Body of pancreas (tissue), 4 donors: ENCODE measurements at regions not wholly inside any gene's neighbourhood (a gene's known extent, or its start where the extent isn't known, plus 50 kb on each side); places are given as distances from the start of the nearest gene placed in this dataset.

Source experiments
- ATAC-seq: fragments of 150-250 bp; one replicate; pipeline ENCODE4 v1.9.1; 2016
- DNase-seq, 4 donors: peaks; one replicate each; pipeline ENCODE4 v3.0.0-alpha.2; 2019
- H3K27ac ChIP-seq, 4 donors: fragments of 200-600 bp; sonication (generic); 1 replicate in 3 of 4; 2 replicates in 1 of 4; pipeline versions ENCODE4 v1.5.1 to v1.6.1; 2016 to 2019; ENCODE audit warnings: mild to moderate bottlenecking in 1 of 4, mixed read lengths in 1 of 4, moderate library complexity in 1 of 4
- H3K27me3 ChIP-seq, 2 donors: fragments of 200-600 bp; sonication (generic); one replicate each; pipeline ENCODE4 v1.6.0; 2016; ENCODE audit warnings: mild to moderate bottlenecking in 1 of 2
- H3K36me3 ChIP-seq, 2 donors: fragments of 200-600 bp; sonication (generic); replicated peaks in 1 of 2; 2 replicates each; pipeline ENCODE4 v1.5.1; 2016; ENCODE audit warnings: low read depth in 2 of 2; ENCODE audit not compliant: insufficient read depth in 1 of 2
- H3K4me1 ChIP-seq: fragments of 200-600 bp; sonication (generic); one replicate; pipeline ENCODE4 v1.6.0; 2016
- H3K4me3 ChIP-seq, 2 donors: fragments of 200-600 bp; sonication (generic); 1 replicate in 1 of 2; 2 replicates in 1 of 2; pipeline ENCODE4 v1.5.1; 2016 to 2019
- H3K9me3 ChIP-seq, 3 donors: fragments of 200-600 bp; sonication (generic); 1 replicate in 2 of 3; 2 replicates in 1 of 3; pipeline ENCODE4 v1.5.1; 2016
- POLR2A ChIP-seq, 3 donors: fragments of 450-650 bp; IDR thresholded peaks; one replicate each; pipeline ENCODE4 v1.6.1; 2016; ENCODE audit warnings: antibody characterized with exemption in 3 of 3, mild to moderate bottlenecking in 2 of 3
- WGBS, 2 donors: methylation state at CpG; one replicate each; pipeline ENCODE4 v1.1.5; 2017; 5-methylcytosine and 5-hydroxymethylcytosine counted together
- intact Hi-C: fragments of 100-400 bp; cut with DNase I; formaldehyde crosslinking; loops from one replicate; pipeline ENCODE4 v1.15.1; 2023
- TF ChIP-seq, protein P1 (sequence below), 7 experiments: fragments of 450-650 bp in 4 of 7; fragments of 200-600 bp in 3 of 7; sonication (generic) in 3 of 7; IDR thresholded peaks; one replicate each; pipeline ENCODE4 v1.5.1; 2016 to 2019; ENCODE audit warnings: antibody characterized with exemption in 7 of 7

GRCh38 chr14:99347561-99347960 lies 75.6 kb upstream of the BCL11B start:
- 85 to 92% methylated on average over 4 to 9 of the region's 9 CpGs for WGBS, 2 donors
- Histone ChIP-seq H3K9me3 (no peaks in the 10 kb centered on the region), H3K27ac (no peak overlapping the region), H3K4me3 (no peak overlapping the region), H3K27me3 (no peaks in the 10 kb centered on the region), H3K4me1 (peaks cover 21% of the 10 kb centered on the region), H3K36me3 (no peaks in the 10 kb centered on the region)
- no peak for DNase-seq
- intact Hi-C loops: no loop called here
- no peak for ATAC-seq
- no peak for TF ChIP-seq POLR2A (IDR thresholded peaks at IDR 0.05)
- TF ChIP-seq, protein P1, sequence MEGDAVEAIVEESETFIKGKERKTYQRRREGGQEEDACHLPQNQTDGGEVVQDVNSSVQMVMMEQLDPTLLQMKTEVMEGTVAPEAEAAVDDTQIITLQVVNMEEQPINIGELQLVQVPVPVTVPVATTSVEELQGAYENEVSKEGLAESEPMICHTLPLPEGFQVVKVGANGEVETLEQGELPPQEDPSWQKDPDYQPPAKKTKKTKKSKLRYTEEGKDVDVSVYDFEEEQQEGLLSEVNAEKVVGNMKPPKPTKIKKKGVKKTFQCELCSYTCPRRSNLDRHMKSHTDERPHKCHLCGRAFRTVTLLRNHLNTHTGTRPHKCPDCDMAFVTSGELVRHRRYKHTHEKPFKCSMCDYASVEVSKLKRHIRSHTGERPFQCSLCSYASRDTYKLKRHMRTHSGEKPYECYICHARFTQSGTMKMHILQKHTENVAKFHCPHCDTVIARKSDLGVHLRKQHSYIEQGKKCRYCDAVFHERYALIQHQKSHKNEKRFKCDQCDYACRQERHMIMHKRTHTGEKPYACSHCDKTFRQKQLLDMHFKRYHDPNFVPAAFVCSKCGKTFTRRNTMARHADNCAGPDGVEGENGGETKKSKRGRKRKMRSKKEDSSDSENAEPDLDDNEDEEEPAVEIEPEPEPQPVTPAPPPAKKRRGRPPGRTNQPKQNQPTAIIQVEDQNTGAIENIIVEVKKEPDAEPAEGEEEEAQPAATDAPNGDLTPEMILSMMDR (IDR thresholded peaks at IDR 0.05): no peak

- Histone ChIP-seq H3K9me3 (no peaks in the 10 kb centered on the region), H3K27ac (no peak overlapping the region), H3K4me1 (peaks cover 21% of the 10 kb centered on the region), H3K27me3 (no peaks in the 10 kb centered on the region), H3K36me3 (no peaks in the 10 kb centered on the region), H3K4me3 (no peak overlapping the region)
- peak; percentile 72 for ATAC-seq
- 33 to 37% methylated on average over 9 to 11 of the region's 11 CpGs for WGBS, 2 donors
- TF ChIP-seq, protein P1 (IDR thresholded peaks at IDR 0.05): no peak
- no peak for TF ChIP-seq POLR2A (IDR thresholded peaks at IDR 0.05)
- DNase-seq: peak; percentile 28 to 36 (median 33)
- intact Hi-C loops: no loop called here
Measured at GRCh38 chr14:99346470-99347080, 74.6 kb upstream of the BCL11B start.

GRCh38 chr14:99345472-99345871 lies 73.5 kb upstream of the BCL11B start:
- intact Hi-C loops: no loop called here
- H3K9me3 ChIP-seq: no peaks in the 10 kb centered on the region
- DNase-seq: no peak
- H3K4me3 ChIP-seq: no peak overlapping the region
- 83 to 91% methylated on average over 5 to 7 of the region's 7 CpGs for WGBS, 2 donors
- ATAC-seq: no peak
- no peaks in the 10 kb centered on the region for H3K36me3 ChIP-seq
- H3K27ac ChIP-seq: no peak overlapping the region
- H3K4me1 ChIP-seq: peaks cover 21% of the 10 kb centered on the region
- no peak for TF ChIP-seq POLR2A (IDR thresholded peaks at IDR 0.05)
- TF ChIP-seq, protein P1 (IDR thresholded peaks at IDR 0.05): no peak
- no peaks in the 10 kb centered on the region for H3K27me3 ChIP-seq

DNA sequence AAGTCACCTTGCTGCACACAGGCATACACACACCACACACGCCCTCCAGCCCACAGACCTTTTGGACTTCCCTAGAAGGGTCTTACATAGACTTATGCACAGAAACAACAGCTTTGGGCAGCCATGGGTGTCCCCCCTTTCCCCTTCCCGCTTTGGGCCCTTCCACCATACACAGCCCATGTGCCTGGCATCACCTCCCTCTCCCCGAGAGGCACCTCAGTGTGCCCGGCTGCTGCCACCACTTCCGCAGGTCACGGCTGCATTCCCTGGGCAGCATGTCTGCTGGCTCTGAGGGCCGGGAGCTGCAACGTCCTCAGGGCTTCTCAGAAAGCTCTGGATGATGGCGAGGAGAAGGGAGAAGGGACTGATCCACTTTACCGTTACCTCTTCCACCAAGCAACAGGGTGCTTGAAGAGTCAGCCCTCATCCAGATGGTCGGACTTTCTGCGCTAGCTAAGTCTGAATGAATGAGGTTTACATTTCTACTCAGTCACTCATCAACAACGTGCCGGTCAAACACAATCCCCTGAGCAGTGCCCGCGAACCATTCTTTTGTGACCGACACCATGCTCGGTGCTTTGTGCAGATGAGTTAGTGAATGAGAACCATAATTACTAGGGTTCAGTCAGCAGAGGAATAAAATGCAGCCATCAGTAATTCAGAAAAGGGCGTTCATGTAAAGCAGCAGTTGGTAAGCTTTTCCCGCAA lies 72.2 kb upstream of the BCL11B start:
- 89 to 91% methylated on average over 19 to 20 of the region's 20 CpGs for WGBS, 2 donors
- no peak overlapping the region for H3K27ac ChIP-seq
- H3K9me3 ChIP-seq: no peaks in the 10 kb centered on the region
- no peaks in the 10 kb centered on the region for H3K36me3 ChIP-seq
- intact Hi-C loops: no loop called here
- no peak for DNase-seq
- no peak for TF ChIP-seq POLR2A (IDR thresholded peaks at IDR 0.05)
- TF ChIP-seq, protein P1 (IDR thresholded peaks at IDR 0.05): no peak
- H3K4me1 ChIP-seq: peaks cover 15% of the 10 kb centered on the region
- H3K4me3 ChIP-seq: no peak overlapping the region
- no peaks in the 10 kb centered on the region for H3K27me3 ChIP-seq
- no peak for ATAC-seq

DNA sequence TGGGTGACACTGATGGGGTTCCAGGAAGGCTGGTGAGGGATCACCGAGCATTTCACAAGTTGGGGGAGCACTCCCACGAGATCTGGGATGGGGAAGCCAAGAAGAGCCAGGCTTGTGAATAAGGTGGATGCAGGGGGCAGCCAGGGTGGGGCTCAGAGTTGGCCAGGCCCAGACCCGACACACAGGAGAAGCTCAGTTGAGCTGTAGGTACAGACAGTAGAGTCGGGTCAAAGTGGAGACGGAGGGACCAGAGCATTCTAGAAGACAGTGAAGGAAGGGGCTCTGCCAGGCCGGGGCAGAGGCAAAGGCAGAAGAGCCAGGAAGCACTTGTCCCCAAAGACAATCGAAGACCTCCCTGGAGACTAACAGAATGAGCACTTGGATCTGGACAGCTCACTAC lies 70.9 kb upstream of the BCL11B start:
- Histone ChIP-seq H3K27ac (no peak overlapping the region), H3K36me3 (no peaks in the 10 kb centered on the region), H3K4me1 (peaks cover 12% of the 10 kb centered on the region), H3K9me3 (no peaks in the 10 kb centered on the region), H3K27me3 (no peaks in the 10 kb centered on the region), H3K4me3 (no peak overlapping the region)
- ATAC-seq (no peak), DNase-seq (no peak)
- TF ChIP-seq, protein P1 (IDR thresholded peaks at IDR 0.05): no peak
- no peak for TF ChIP-seq POLR2A (IDR thresholded peaks at IDR 0.05)
- intact Hi-C loops: no loop called here
- 83 to 84% methylated on average over 7 of the region's 7 CpGs for WGBS, 2 donors
